ENCODE measurements at regions not wholly inside any gene's neighbourhood (a gene's known extent, or its start where the extent isn't known, plus 50 kb on each side); places are given as distances from the start of the nearest gene placed in this dataset.

- DNase-seq = no peak
Observed at GRCh38 chr4:155512046-155512445, 135.3 kb upstream of the MAP9 start.

- no peak for DNase-seq
Observed at GRCh38 chr4:155510771-155511170, 134.0 kb upstream of the MAP9 start.

- no peak for DNase-seq
Observed at GRCh38 chr4:155509555-155509954, 132.8 kb upstream of the MAP9 start.

GRCh38 chr4:155506745-155507144 is 130.0 kb upstream of the MAP9 start:
- DNase-seq = no peak

GRCh38 chr4:155505321-155505720 is 128.6 kb upstream of the MAP9 start:
- DNase-seq = no peak

GRCh38 chr4:155497306-155497705 is 120.5 kb upstream of the MAP9 start:
- DNase-seq = no peak

GRCh38 chr4:155496294-155496626 is 119.5 kb upstream of the MAP9 start:
- DNase-seq = no peak

GRCh38 chr4:155495572-155496293 is 119.0 kb upstream of the MAP9 start:
- DNase-seq = no peak

GRCh38 chr4:155494037-155494718 is 117.4 kb upstream of the MAP9 start:
- DNase-seq = no peak

GRCh38 chr4:155491336-155492120 is 114.8 kb upstream of the MAP9 start:
- no peak for DNase-seq

- DNase-seq = no peak
Observed at GRCh38 chr4:155489271-155489670, 112.5 kb upstream of the MAP9 start.

GRCh38 chr4:155488691-155489090 is 111.9 kb upstream of the MAP9 start:
- DNase-seq = no peak

GRCh38 chr4:155487210-155487609 is 110.4 kb upstream of the MAP9 start:
- DNase-seq = no peak

GRCh38 chr4:155481150-155481549 is 104.4 kb upstream of the MAP9 start:
- DNase-seq = no peak

GRCh38 chr4:155479835-155480234 is 103.1 kb upstream of the MAP9 start:
- DNase-seq = no peak

- DNase-seq = no peak
Observed at GRCh38 chr4:155478336-155478835, 101.6 kb upstream of the MAP9 start.

- no peak for DNase-seq
Observed at GRCh38 chr4:155474758-155475157, 98.0 kb upstream of the MAP9 start.

- no peak for DNase-seq
Observed at GRCh38 chr4:155473420-155474095, 96.8 kb upstream of the MAP9 start.

GRCh38 chr4:155468282-155468681 is 91.5 kb upstream of the MAP9 start:
- DNase-seq = no peak

GRCh38 chr4:155450676-155451075 is 73.9 kb upstream of the MAP9 start:
- DNase-seq = no peak

GRCh38 chr4:155445306-155445705 is 68.5 kb upstream of the MAP9 start:
- DNase-seq = no peak

GRCh38 chr4:155444721-155445120 is 68.0 kb upstream of the MAP9 start:
- DNase-seq = no peak

Data from activated T-cell treated with anti-CD3 and anti-CD28 coated beads, Interleukin-2, amount 50 U/mL, for 1 hour (primary cell).